ENCODE measurements at regions not wholly inside any gene's neighbourhood (a gene's known extent, or its start where the extent isn't known, plus 50 kb on each side); places are given as distances from the start of the nearest gene placed in this dataset.
"Not testable (repeated sequence)": the region's sequence is repeated elsewhere in the genome, so short reads cannot be mapped to it uniquely, and the experiment has no call there.

- H3K36me3 ChIP-seq (ENCODE audit: control insufficient read depth, insufficient read depth, low read length), result no peaks in the 10 kb centered on the region
- no peaks in the 10 kb centered on the region for H3K27me3 ChIP-seq (ENCODE audit: control insufficient read depth, insufficient read depth, low read length)
- H3K4me3 ChIP-seq (ENCODE audit: low read depth, low read length), result no peak overlapping the region
- peaks cover 9% of the 10 kb centered on the region for H3K4me1 ChIP-seq (ENCODE audit: control insufficient read depth, insufficient read depth, low read length)
- H3K9me3 ChIP-seq (ENCODE audit: control insufficient read depth, insufficient read depth, low read depth, low read length), result peaks cover 19% of the 10 kb centered on the region
- no peak overlapping the region for H3K27ac ChIP-seq (ENCODE audit: low read depth, low read length)
- H3K9ac ChIP-seq (ENCODE audit: low read length), result no peak overlapping the region
Measured at GRCh38 chr5:21067724-21068123, 1079.7 kb upstream of the CDH18 start.

- H3K4me3 ChIP-seq (ENCODE audit: low read depth, low read length), result no peak overlapping the region
- no peaks in the 10 kb centered on the region for H3K4me1 ChIP-seq (ENCODE audit: control insufficient read depth, insufficient read depth, low read length)
- no peaks in the 10 kb centered on the region for H3K27me3 ChIP-seq (ENCODE audit: control insufficient read depth, insufficient read depth, low read length)
- peaks cover 33% of the 10 kb centered on the region for H3K9me3 ChIP-seq (ENCODE audit: control insufficient read depth, insufficient read depth, low read depth, low read length)
- no peak overlapping the region for H3K27ac ChIP-seq (ENCODE audit: low read depth, low read length)
- no peak overlapping the region for H3K9ac ChIP-seq (ENCODE audit: low read length)
- no peaks in the 10 kb centered on the region for H3K36me3 ChIP-seq (ENCODE audit: control insufficient read depth, insufficient read depth, low read length)
Measured at GRCh38 chr5:21063146-21063545, 1075.1 kb upstream of the CDH18 start.

- Histone ChIP-seq H3K9ac (ENCODE audit: low read length) (no peak overlapping the region), H3K4me3 (ENCODE audit: low read depth, low read length) (no peak overlapping the region), H3K9me3 (ENCODE audit: control insufficient read depth, insufficient read depth, low read depth, low read length) (peaks cover 19% of the 10 kb centered on the region), H3K27ac (ENCODE audit: low read depth, low read length) (no peak overlapping the region), H3K36me3 (ENCODE audit: control insufficient read depth, insufficient read depth, low read length) (no peaks in the 10 kb centered on the region), H3K4me1 (ENCODE audit: control insufficient read depth, insufficient read depth, low read length) (no peaks in the 10 kb centered on the region), H3K27me3 (ENCODE audit: control insufficient read depth, insufficient read depth, low read length) (no peaks in the 10 kb centered on the region)
Measured at GRCh38 chr5:21058289-21058688, 1070.3 kb upstream of the CDH18 start.

- Histone ChIP-seq H3K27ac (ENCODE audit: low read depth, low read length) (no peak overlapping the region), H3K4me1 (ENCODE audit: control insufficient read depth, insufficient read depth, low read length) (no peaks in the 10 kb centered on the region), H3K9me3 (ENCODE audit: control insufficient read depth, insufficient read depth, low read depth, low read length) (no peaks in the 10 kb centered on the region), H3K9ac (ENCODE audit: low read length) (no peak overlapping the region), H3K36me3 (ENCODE audit: control insufficient read depth, insufficient read depth, low read length) (no peaks in the 10 kb centered on the region), H3K4me3 (ENCODE audit: low read depth, low read length) (no peak overlapping the region), H3K27me3 (ENCODE audit: control insufficient read depth, insufficient read depth, low read length) (no peaks in the 10 kb centered on the region)
Measured at GRCh38 chr5:21051945-21052344, 1063.9 kb upstream of the CDH18 start.

- no peaks in the 10 kb centered on the region for H3K4me1 ChIP-seq (ENCODE audit: control insufficient read depth, insufficient read depth, low read length)
- H3K27me3 ChIP-seq (ENCODE audit: control insufficient read depth, insufficient read depth, low read length), result no peaks in the 10 kb centered on the region
- no peak overlapping the region for H3K9ac ChIP-seq (ENCODE audit: low read length)
- no peaks in the 10 kb centered on the region for H3K36me3 ChIP-seq (ENCODE audit: control insufficient read depth, insufficient read depth, low read length)
- H3K4me3 ChIP-seq (ENCODE audit: low read depth, low read length), result no peak overlapping the region
- H3K27ac ChIP-seq (ENCODE audit: low read depth, low read length), result no peak overlapping the region
- H3K9me3 ChIP-seq (ENCODE audit: control insufficient read depth, insufficient read depth, low read depth, low read length), result peaks cover 2% of the 10 kb centered on the region; the same call in 1 of the 2 replicates
Measured at GRCh38 chr5:21049901-21050300, 1061.9 kb upstream of the CDH18 start.

GRCh38 chr5:21030981-21031380, 1043.0 kb upstream of the CDH18 start:
- H3K9ac ChIP-seq (ENCODE audit: low read length), result no peak overlapping the region
- no peaks in the 10 kb centered on the region for H3K36me3 ChIP-seq (ENCODE audit: control insufficient read depth, insufficient read depth, low read length)
- H3K4me3 ChIP-seq (ENCODE audit: low read depth, low read length), result no peak overlapping the region
- H3K9me3 ChIP-seq (ENCODE audit: control insufficient read depth, insufficient read depth, low read depth, low read length), result no peaks in the 10 kb centered on the region
- no peaks in the 10 kb centered on the region for H3K27me3 ChIP-seq (ENCODE audit: control insufficient read depth, insufficient read depth, low read length)
- H3K27ac ChIP-seq (ENCODE audit: low read depth, low read length), result no peak overlapping the region
- H3K4me1 ChIP-seq (ENCODE audit: control insufficient read depth, insufficient read depth, low read length), result no peaks in the 10 kb centered on the region

GRCh38 chr5:21024966-21025365, 1037.0 kb upstream of the CDH18 start:
- H3K4me1 ChIP-seq (ENCODE audit: control insufficient read depth, insufficient read depth, low read length), result no peaks in the 10 kb centered on the region
- no peak overlapping the region for H3K9ac ChIP-seq (ENCODE audit: low read length)
- no peak overlapping the region for H3K4me3 ChIP-seq (ENCODE audit: low read depth, low read length)
- H3K27me3 ChIP-seq (ENCODE audit: control insufficient read depth, insufficient read depth, low read length), result no peaks in the 10 kb centered on the region
- H3K27ac ChIP-seq (ENCODE audit: low read depth, low read length), result no peak overlapping the region
- H3K36me3 ChIP-seq (ENCODE audit: control insufficient read depth, insufficient read depth, low read length), result no peaks in the 10 kb centered on the region
- H3K9me3 ChIP-seq (ENCODE audit: control insufficient read depth, insufficient read depth, low read depth, low read length), result peaks cover 3% of the 10 kb centered on the region; the same call in 1 of the 2 replicates

- Histone ChIP-seq H3K27me3 (ENCODE audit: control insufficient read depth, insufficient read depth, low read length) (no peaks in the 10 kb centered on the region), H3K4me3 (ENCODE audit: low read depth, low read length) (no peak overlapping the region), H3K4me1 (ENCODE audit: control insufficient read depth, insufficient read depth, low read length) (no peaks in the 10 kb centered on the region), H3K36me3 (ENCODE audit: control insufficient read depth, insufficient read depth, low read length) (no peaks in the 10 kb centered on the region), H3K9ac (ENCODE audit: low read length) (no peak overlapping the region), H3K9me3 (ENCODE audit: control insufficient read depth, insufficient read depth, low read depth, low read length) (no peaks in the 10 kb centered on the region), H3K27ac (ENCODE audit: low read depth, low read length) (no peak overlapping the region)
Measured at GRCh38 chr5:21013237-21013636, 1025.2 kb upstream of the CDH18 start.

GRCh38 chr5:21007781-21008180, 1019.8 kb upstream of the CDH18 start:
- H3K9ac ChIP-seq (ENCODE audit: low read length), result no peak overlapping the region
- H3K9me3 ChIP-seq (ENCODE audit: control insufficient read depth, insufficient read depth, low read depth, low read length), result no peaks in the 10 kb centered on the region
- H3K27ac ChIP-seq (ENCODE audit: low read depth, low read length), result no peak overlapping the region
- H3K27me3 ChIP-seq (ENCODE audit: control insufficient read depth, insufficient read depth, low read length), result no peaks in the 10 kb centered on the region
- H3K36me3 ChIP-seq (ENCODE audit: control insufficient read depth, insufficient read depth, low read length), result no peaks in the 10 kb centered on the region
- no peaks in the 10 kb centered on the region for H3K4me1 ChIP-seq (ENCODE audit: control insufficient read depth, insufficient read depth, low read length)
- no peak overlapping the region for H3K4me3 ChIP-seq (ENCODE audit: low read depth, low read length)

GRCh38 chr5:20988933-20989332, 1000.9 kb upstream of the CDH18 start:
- H3K36me3 ChIP-seq (ENCODE audit: control insufficient read depth, insufficient read depth, low read length); H3K9ac ChIP-seq (ENCODE audit: low read length); H3K27ac ChIP-seq (ENCODE audit: low read depth, low read length); H3K9me3 ChIP-seq (ENCODE audit: control insufficient read depth, insufficient read depth, low read depth, low read length); H3K4me3 ChIP-seq (ENCODE audit: low read depth, low read length); H3K27me3 ChIP-seq (ENCODE audit: control insufficient read depth, insufficient read depth, low read length); H3K4me1 ChIP-seq (ENCODE audit: control insufficient read depth, insufficient read depth, low read length): not testable (repeated sequence)

- Histone ChIP-seq H3K36me3 (ENCODE audit: control insufficient read depth, insufficient read depth, low read length) (no peaks in the 10 kb centered on the region), H3K27ac (ENCODE audit: low read depth, low read length) (no peak overlapping the region), H3K9ac (ENCODE audit: low read length) (no peak overlapping the region), H3K4me1 (ENCODE audit: control insufficient read depth, insufficient read depth, low read length) (no peaks in the 10 kb centered on the region), H3K9me3 (ENCODE audit: control insufficient read depth, insufficient read depth, low read depth, low read length) (0 out of 2 replicates have a peak, but pooled peaks cover 4% of the 10 kb centered on the region), H3K27me3 (ENCODE audit: control insufficient read depth, insufficient read depth, low read length) (no peaks in the 10 kb centered on the region), H3K4me3 (ENCODE audit: low read depth, low read length) (no peak overlapping the region)
Measured at GRCh38 chr5:20985754-20986153, 997.8 kb upstream of the CDH18 start.

GRCh38 chr5:20974426-20974825, 986.4 kb upstream of the CDH18 start:
- no peaks in the 10 kb centered on the region for H3K27me3 ChIP-seq (ENCODE audit: control insufficient read depth, insufficient read depth, low read length)
- H3K36me3 ChIP-seq (ENCODE audit: control insufficient read depth, insufficient read depth, low read length), result no peaks in the 10 kb centered on the region
- no peak overlapping the region for H3K4me3 ChIP-seq (ENCODE audit: low read depth, low read length)
- no peak overlapping the region for H3K27ac ChIP-seq (ENCODE audit: low read depth, low read length)
- H3K9me3 ChIP-seq (ENCODE audit: control insufficient read depth, insufficient read depth, low read depth, low read length), result no peaks in the 10 kb centered on the region
- H3K9ac ChIP-seq (ENCODE audit: low read length), result no peak overlapping the region
- peaks cover 6% of the 10 kb centered on the region for H3K4me1 ChIP-seq (ENCODE audit: control insufficient read depth, insufficient read depth, low read length)
